Mammary epithelial cell (primary cell): ENCODE measurements at regions not wholly inside any gene's neighbourhood (a gene's known extent, or its start where the extent isn't known, plus 50 kb on each side); places are given as distances from the start of the nearest gene placed in this dataset.

Experiments
- CTCF ChIP-seq, 2 donors: IDR thresholded peaks in 1 of 2; conservative IDR thresholded peaks in 1 of 2; 2 replicates each; pipeline ENCODE4 v1.5.1; 2011 to 2012; ENCODE audit warnings: inconsistent platforms in 2 of 2, low read length in 2 of 2, mild to moderate bottlenecking in 2 of 2, control low read depth in 1 of 2, low read depth in 1 of 2; ENCODE audit not compliant: insufficient read depth in 1 of 2; ENCODE audit errors: extremely low read depth in 1 of 2
- EZH2 ChIP-seq: IDR thresholded peaks from 2 replicates; pipeline ENCODE4 v1.6.1; 2012; ENCODE audit warnings: low read length, inconsistent platforms, borderline replicate concordance

- TF ChIP-seq CTCF (conservative IDR thresholded peaks at IDR 0.05 in 1 of 2, IDR thresholded peaks at IDR 0.05 in 1 of 2; ENCODE audit: extremely low read depth in 1 of 2, insufficient read depth in 1 of 2, low read depth in 1 of 2, low read length in 2 of 2), result no peak
- TF ChIP-seq EZH2, result no peak
Measured at GRCh38 chr9:73325983-73326382, 174.3 kb downstream of the ANXA1 start.
